Middle frontal gyrus (tissue), 1 donor: ENCODE measurements at regions not wholly inside any gene's neighbourhood (a gene's known extent, or its start where the extent isn't known, plus 50 kb on each side); places are given as distances from the start of the nearest gene placed in this dataset.
"Not testable (repeated sequence)": the region's sequence is repeated elsewhere in the genome, so short reads cannot be mapped to it uniquely, and the experiment has no call there.

Experiments used
- DNase-seq: peaks from one replicate; pipeline ENCODE4 v3.0.0-alpha.2; 2015; ENCODE audit warnings: low spot score; ENCODE audit errors: extremely low spot score

- peak; percentile 79 for DNase-seq
Measured at GRCh38 chr9:41273549-41274267, 84.6 kb upstream of the ZNG1F start.

- DNase-seq: not testable (repeated sequence)
Measured at GRCh38 chr9:41272879-41273548, 83.9 kb upstream of the ZNG1F start.

GRCh38 chr9:41270992-41271391 is 81.9 kb upstream of the ZNG1F start:
- not testable (repeated sequence) for DNase-seq

- DNase-seq: not testable (repeated sequence)
Measured at GRCh38 chr9:41269471-41269870, 80.4 kb upstream of the ZNG1F start.

GRCh38 chr9:41269054-41269453 is 79.9 kb upstream of the ZNG1F start:
- DNase-seq: not testable (repeated sequence)

- DNase-seq: not testable (repeated sequence)
Measured at GRCh38 chr9:41266602-41267001, 77.5 kb upstream of the ZNG1F start.

GRCh38 chr9:41266000-41266399 is 76.9 kb upstream of the ZNG1F start:
- not testable (repeated sequence) for DNase-seq

- DNase-seq: not testable (repeated sequence)
Measured at GRCh38 chr9:41251973-41252372, 62.9 kb upstream of the ZNG1F start.

GRCh38 chr9:41251101-41251500 is 62.0 kb upstream of the ZNG1F start:
- DNase-seq: not testable (repeated sequence)

- not testable (repeated sequence) for DNase-seq
Measured at GRCh38 chr9:41246702-41247101, 57.6 kb upstream of the ZNG1F start.
